GM23338 (cell line): ENCODE measurements at regions not wholly inside any gene's neighbourhood (a gene's known extent, or its start where the extent isn't known, plus 50 kb on each side); places are given as distances from the start of the nearest gene placed in this dataset.

ENCODE experiments used
- ATAC-seq: fragments of 200-7000 bp; cut with Tn5 transposase; 3 replicates; pipeline ENCODE4 v1.9.1; 2020
- DNase-seq: peaks from one replicate; pipeline ENCODE4 v3.0.0-alpha.2; 2015; ENCODE audit warnings: low spot score
- H2AFZ ChIP-seq: fragments of 200-600 bp; sonication (generic); 2 replicates; pipeline ENCODE4 v1.8.0; 2016; ENCODE audit warnings: antibody characterized with exemption, mild to moderate bottlenecking, moderate library complexity
- H3F3A ChIP-seq: fragments of 200-600 bp; sonication (generic); replicated peaks from 2 replicates; pipeline ENCODE4 v1.8.0; 2017; ENCODE audit warnings: antibody characterized with exemption, mixed run types, low read depth
- H3K27ac ChIP-seq: fragments of 200-600 bp; sonication (generic); 2 replicates; pipeline ENCODE4 v1.6.1; 2016; ENCODE audit warnings: low read depth
- H3K27me3 ChIP-seq: fragments of 200-600 bp; sonication (generic); 2 replicates; pipeline ENCODE4 v1.8.0; 2016; ENCODE audit warnings: mild to moderate bottlenecking, mixed run types, moderate library complexity; ENCODE audit not compliant: insufficient read depth
- H3K36me3 ChIP-seq: fragments of 200-600 bp; sonication (generic); 2 replicates; pipeline ENCODE4 v1.8.0; 2016; ENCODE audit warnings: mild to moderate bottlenecking; ENCODE audit not compliant: insufficient read depth
- H3K4me1 ChIP-seq: fragments of 200-600 bp; sonication (generic); 2 replicates; pipeline ENCODE4 v1.8.0; 2016; ENCODE audit warnings: mild to moderate bottlenecking, moderate library complexity; ENCODE audit not compliant: insufficient read depth
- H3K4me2 ChIP-seq: fragments of 200-600 bp; sonication (generic); 2 replicates; pipeline ENCODE4 v1.7.1; 2017; ENCODE audit warnings: mixed run types
- H3K4me3 ChIP-seq: fragments of 200-600 bp; sonication (generic); 2 replicates; pipeline ENCODE4 v1.6.1; 2016; ENCODE audit warnings: mixed run types
- H3K79me2 ChIP-seq: fragments of 200-600 bp; sonication (generic); replicated peaks from 2 replicates; pipeline ENCODE4 v1.8.0; 2017; ENCODE audit warnings: mild to moderate bottlenecking; ENCODE audit not compliant: insufficient read depth
- H3K9me2 ChIP-seq: fragments of 200-600 bp; sonication (generic); 2 replicates; pipeline ENCODE4 v1.8.0; 2017; ENCODE audit not compliant: insufficient read depth
- H4K20me1 ChIP-seq: fragments of 200-600 bp; sonication (generic); replicated peaks from 2 replicates; pipeline ENCODE4 v1.8.0; 2017; ENCODE audit warnings: mild to moderate bottlenecking; ENCODE audit not compliant: insufficient read depth
- H3K27ac Mint-ChIP-seq: 2 replicates; pipeline ENCODE4 v1.8.0; 2020; ENCODE audit warnings: inconsistent platforms, mild to moderate bottlenecking, moderate library complexity, mixed read lengths
- H3K27me3 Mint-ChIP-seq: 3 replicates; pipeline ENCODE4 v1.8.0; 2022; ENCODE audit warnings: low read depth, mild to moderate bottlenecking, moderate library complexity, mixed read lengths, inconsistent platforms; ENCODE audit not compliant: insufficient read depth, poor library complexity
- H3K36me3 Mint-ChIP-seq: 3 replicates; pipeline ENCODE4 v1.8.0; 2021; ENCODE audit warnings: low read depth, mild to moderate bottlenecking, inconsistent platforms, moderate library complexity, mixed read lengths
- H3K4me1 Mint-ChIP-seq: 3 replicates; pipeline ENCODE4 v1.8.0; 2020; ENCODE audit warnings: mild to moderate bottlenecking, inconsistent platforms, mixed read lengths
- H3K4me3 Mint-ChIP-seq: 3 replicates; pipeline ENCODE4 v1.8.0; 2021; ENCODE audit warnings: moderate library complexity, mild to moderate bottlenecking, inconsistent platforms, mixed read lengths
- H3K9me3 Mint-ChIP-seq: 3 replicates; pipeline ENCODE4 v1.8.0; 2020; ENCODE audit warnings: moderate library complexity, mild to moderate bottlenecking, inconsistent platforms, mixed read lengths
- CREB1 ChIP-seq: fragments of 250-450 bp; sonication (Bioruptor Pico); IDR thresholded peaks from 2 replicates; pipeline ENCODE4 v1.5.0; 2020; ENCODE audit warnings: low read depth, mild to moderate bottlenecking, moderate library complexity
- EZH2 ChIP-seq: fragments of 200-600 bp; sonication (generic); IDR thresholded peaks from one replicate; pipeline ENCODE4 v1.8.0; 2017; ENCODE audit warnings: antibody characterized with exemption, mild to moderate bottlenecking, low read depth; ENCODE audit not compliant: unreplicated experiment
- EZH2phosphoT487 ChIP-seq: fragments of 200-600 bp; sonication (generic); IDR thresholded peaks from one replicate; pipeline ENCODE4 v1.8.1; 2018; ENCODE audit warnings: antibody characterized with exemption; ENCODE audit not compliant: unreplicated experiment
- JUNB ChIP-seq: IDR thresholded peaks from one replicate; pipeline ENCODE4 v1.6.1; 2016; ENCODE audit warnings: antibody characterized with exemption; ENCODE audit not compliant: unreplicated experiment
- NANOG ChIP-seq: IDR thresholded peaks from 2 replicates; pipeline ENCODE4 v1.6.1; 2016; ENCODE audit warnings: antibody characterized with exemption, borderline replicate concordance
- POLR2AphosphoS5 ChIP-seq: IDR thresholded peaks from 2 replicates; pipeline ENCODE4 v1.6.1; 2016; ENCODE audit warnings: antibody characterized with exemption, low read depth
- REST ChIP-seq: IDR thresholded peaks from one replicate; pipeline ENCODE4 v1.6.1; 2018; ENCODE audit warnings: antibody characterized with exemption; ENCODE audit not compliant: unreplicated experiment
- STAT1 ChIP-seq: IDR thresholded peaks from one replicate; pipeline ENCODE4 v1.6.1; 2016; ENCODE audit warnings: antibody characterized with exemption; ENCODE audit not compliant: unreplicated experiment
- ZNF114 ChIP-seq: fragments of 250-450 bp; sonication (Bioruptor Pico); IDR thresholded peaks from 2 replicates; pipeline ENCODE4 v1.5.0; 2020; ENCODE audit warnings: mild to moderate bottlenecking, moderate library complexity
- ZNF331 ChIP-seq: fragments of 250-450 bp; sonication (Bioruptor Pico); IDR thresholded peaks from 2 replicates; pipeline ENCODE4 v1.5.0; 2020; ENCODE audit warnings: low read depth, mild to moderate bottlenecking, moderate library complexity
- ZNF462 ChIP-seq: fragments of 250-450 bp; sonication (Bioruptor Pico); IDR thresholded peaks from 2 replicates; pipeline ENCODE4 v1.5.0; 2020; ENCODE audit warnings: mild to moderate bottlenecking, moderate library complexity
- TF ChIP-seq, protein P1 (sequence below): IDR thresholded peaks from 2 replicates; pipeline ENCODE4 v1.6.1; 2016; ENCODE audit warnings: antibody characterized with exemption
- TF ChIP-seq, protein P2 (sequence below), 2 experiments: fragments of 200-600 bp in 1 of 2; sonication (generic) in 1 of 2; conservative IDR thresholded peaks; 2 replicates each; pipeline versions ENCODE4 v1.5.1 to v1.6.1; 2016 to 2017; ENCODE audit warnings: antibody characterized with exemption in 2 of 2, low read depth in 2 of 2, mild to moderate bottlenecking in 2 of 2, moderate library complexity in 1 of 2

DNA sequence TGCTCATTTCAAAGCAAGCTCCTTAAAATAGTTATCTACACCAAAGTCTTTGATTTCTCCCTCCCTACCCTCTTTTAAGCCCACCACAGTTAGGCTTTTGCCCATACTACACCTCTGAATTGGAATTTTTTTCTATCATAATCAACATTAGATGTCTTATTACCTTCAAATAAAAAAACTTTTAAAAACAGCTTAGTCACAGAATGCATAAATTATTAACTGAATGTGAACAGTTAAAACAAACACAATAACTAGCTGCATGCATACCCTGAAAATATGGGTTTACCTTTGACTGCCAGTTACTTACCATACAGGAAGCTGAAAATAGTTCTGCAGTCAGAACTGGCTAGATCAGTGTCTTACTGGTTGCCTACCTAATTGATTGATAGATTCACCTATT lies 210.9 kb downstream of the TGFB2 start:
- no peaks in the 10 kb centered on the region for H3K79me2 ChIP-seq
- H3K36me3 Mint-ChIP-seq, result no peaks in the 10 kb centered on the region
- H3K4me2 ChIP-seq, result no peak overlapping the region
- H3K27ac Mint-ChIP-seq, result no peak overlapping the region
- H4K20me1 ChIP-seq, result no peaks in the 10 kb centered on the region
- DNase-seq, result no peak
- peaks cover 11% of the 10 kb centered on the region for H3K4me1 ChIP-seq
- H3K9me3 Mint-ChIP-seq, result no peaks in the 10 kb centered on the region
- TF ChIP-seq ZNF114 (CRISPR knock-in tag), result no peak
- no peak for TF ChIP-seq POLR2AphosphoS5
- no peak for TF ChIP-seq ZNF462 (CRISPR knock-in tag)
- no peak for TF ChIP-seq EZH2
- TF ChIP-seq, protein P1, sequence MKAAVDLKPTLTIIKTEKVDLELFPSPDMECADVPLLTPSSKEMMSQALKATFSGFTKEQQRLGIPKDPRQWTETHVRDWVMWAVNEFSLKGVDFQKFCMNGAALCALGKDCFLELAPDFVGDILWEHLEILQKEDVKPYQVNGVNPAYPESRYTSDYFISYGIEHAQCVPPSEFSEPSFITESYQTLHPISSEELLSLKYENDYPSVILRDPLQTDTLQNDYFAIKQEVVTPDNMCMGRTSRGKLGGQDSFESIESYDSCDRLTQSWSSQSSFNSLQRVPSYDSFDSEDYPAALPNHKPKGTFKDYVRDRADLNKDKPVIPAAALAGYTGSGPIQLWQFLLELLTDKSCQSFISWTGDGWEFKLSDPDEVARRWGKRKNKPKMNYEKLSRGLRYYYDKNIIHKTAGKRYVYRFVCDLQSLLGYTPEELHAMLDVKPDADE, result no peak
- no peak for TF ChIP-seq EZH2phosphoT487
- TF ChIP-seq, protein P2, sequence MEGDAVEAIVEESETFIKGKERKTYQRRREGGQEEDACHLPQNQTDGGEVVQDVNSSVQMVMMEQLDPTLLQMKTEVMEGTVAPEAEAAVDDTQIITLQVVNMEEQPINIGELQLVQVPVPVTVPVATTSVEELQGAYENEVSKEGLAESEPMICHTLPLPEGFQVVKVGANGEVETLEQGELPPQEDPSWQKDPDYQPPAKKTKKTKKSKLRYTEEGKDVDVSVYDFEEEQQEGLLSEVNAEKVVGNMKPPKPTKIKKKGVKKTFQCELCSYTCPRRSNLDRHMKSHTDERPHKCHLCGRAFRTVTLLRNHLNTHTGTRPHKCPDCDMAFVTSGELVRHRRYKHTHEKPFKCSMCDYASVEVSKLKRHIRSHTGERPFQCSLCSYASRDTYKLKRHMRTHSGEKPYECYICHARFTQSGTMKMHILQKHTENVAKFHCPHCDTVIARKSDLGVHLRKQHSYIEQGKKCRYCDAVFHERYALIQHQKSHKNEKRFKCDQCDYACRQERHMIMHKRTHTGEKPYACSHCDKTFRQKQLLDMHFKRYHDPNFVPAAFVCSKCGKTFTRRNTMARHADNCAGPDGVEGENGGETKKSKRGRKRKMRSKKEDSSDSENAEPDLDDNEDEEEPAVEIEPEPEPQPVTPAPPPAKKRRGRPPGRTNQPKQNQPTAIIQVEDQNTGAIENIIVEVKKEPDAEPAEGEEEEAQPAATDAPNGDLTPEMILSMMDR (conservative IDR thresholded peaks at IDR 0.05; ENCODE audit: low read depth in 2 of 2), result no peak
- no peak for TF ChIP-seq STAT1
- TF ChIP-seq NANOG, result no peak
- no peak for TF ChIP-seq JUNB
- no peak for TF ChIP-seq REST
- TF ChIP-seq ZNF331 (CRISPR knock-in tag), result no peak
- TF ChIP-seq CREB1 (CRISPR knock-in tag), result no peak
- H3K4me3 Mint-ChIP-seq, result no peak overlapping the region
- H3K27ac ChIP-seq, result no peak overlapping the region
- no peaks in the 10 kb centered on the region for H3K36me3 ChIP-seq
- H3K4me3 ChIP-seq, result no peak overlapping the region
- H3K27me3 Mint-ChIP-seq, result no peaks in the 10 kb centered on the region
- no peaks in the 10 kb centered on the region for H3K27me3 ChIP-seq
- no peak for ATAC-seq
- H3K4me1 Mint-ChIP-seq, result peaks cover 13% of the 10 kb centered on the region; the same call in 2 of the 3 replicates
- no peaks in the 10 kb centered on the region for H3F3A ChIP-seq
- no peak overlapping the region for H2AFZ ChIP-seq
- H3K9me2 ChIP-seq, result peaks cover 5% of the 10 kb centered on the region; the same call in 1 of the 2 replicates
